MCF 10A (cell line): ENCODE measurements at regions not wholly inside any gene's neighbourhood (a gene's known extent, or its start where the extent isn't known, plus 50 kb on each side); places are given as distances from the start of the nearest gene placed in this dataset.
A peak's percentile ranks its signal among the peaks of the same experiment; 100 is the strongest.

ENCODE experiments used
- BruUV-seq: library from RNA; stranded (reverse); fragments of 400-500 nt; replicated peaks from 2 replicates; lab custom pipeline; 2021; lab: Mats Ljungman, UMichigan
- CTCF ChIA-PET: fragments of 300-600 bp; sonication (Branson Sonifier 250); formaldehyde crosslinking; extraction: SDS; loops from one replicate; lab custom pipeline; 2021; ENCODE audit warnings: antibody characterized with exemption, inconsistent platforms; lab: Yijun Ruan, JAX
- POLR2A ChIA-PET: fragments of 300-600, 350-650 bp; sonication (Branson Sonifier 250); formaldehyde crosslinking; extraction: SDS; loops from one replicate; lab custom pipeline; 2020; ENCODE audit warnings: antibody characterized with exemption, inconsistent platforms; lab: Yijun Ruan, JAX
- DNase-seq: peaks from one replicate; pipeline ENCODE4 v3.0.0-alpha.2; 2018; ENCODE audit not compliant: unreplicated experiment
- H3K27ac Mint-ChIP-seq: one replicate; pipeline ENCODE4 v1.8.0; 2022; ENCODE audit warnings: mild to moderate bottlenecking, low read depth, mixed read lengths; ENCODE audit not compliant: unreplicated experiment
- H3K27me3 Mint-ChIP-seq: one replicate; pipeline ENCODE4 v1.8.0; 2022; ENCODE audit warnings: mixed read lengths; ENCODE audit not compliant: insufficient read depth, unreplicated experiment
- H3K36me3 Mint-ChIP-seq: one replicate; pipeline ENCODE4 v1.8.0; 2022; ENCODE audit warnings: mild to moderate bottlenecking, moderate library complexity, mixed read lengths; ENCODE audit not compliant: insufficient read depth, unreplicated experiment
- H3K4me1 Mint-ChIP-seq: one replicate; pipeline ENCODE4 v1.8.0; 2022; ENCODE audit warnings: mixed read lengths; ENCODE audit not compliant: insufficient read depth, unreplicated experiment
- H3K4me3 Mint-ChIP-seq: one replicate; pipeline ENCODE4 v1.8.0; 2022; ENCODE audit warnings: mild to moderate bottlenecking, moderate library complexity, mixed read lengths; ENCODE audit not compliant: unreplicated experiment
- H3K9me3 Mint-ChIP-seq: one replicate; pipeline ENCODE4 v1.8.0; 2022; ENCODE audit warnings: mixed read lengths; ENCODE audit not compliant: unreplicated experiment
- intact Hi-C: fragments of 100-400 bp; cut with micrococcal nuclease; formaldehyde crosslinking; loops from 2 replicates; pipeline ENCODE4 v1.14.1; 2022
- TF ChIP-seq, protein P1 (sequence below): fragments of 200-600 bp; IDR thresholded peaks from one replicate; pipeline ENCODE4 v1.8.0; 2022; ENCODE audit warnings: antibody characterized with exemption, mild to moderate bottlenecking; ENCODE audit not compliant: unreplicated experiment

- no peak overlapping the region for H3K4me3 Mint-ChIP-seq
- H3K4me1 Mint-ChIP-seq = no peaks in the 10 kb centered on the region
Observed at GRCh38 chr5:92429646-92430045, 1046.5 kb upstream of the ARRDC3 start.

DNA sequence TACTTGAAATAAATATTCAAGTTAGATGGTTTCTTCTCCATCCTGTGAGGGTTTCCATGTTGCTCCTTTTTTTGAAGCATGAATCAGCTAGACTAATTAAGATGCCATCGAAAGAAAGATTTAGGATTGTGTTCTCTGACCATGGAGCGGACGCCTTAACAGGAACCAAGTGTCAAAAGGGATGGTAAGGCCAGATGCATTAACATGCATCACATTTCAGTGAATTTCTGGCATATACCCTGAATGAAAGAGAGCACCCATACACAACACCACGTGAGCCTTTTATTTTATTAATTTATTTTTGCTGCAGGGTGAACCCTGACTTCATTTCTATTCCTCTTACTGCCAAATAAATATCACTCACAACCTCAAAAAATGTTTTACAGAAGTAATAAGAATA, 1045.3 kb upstream of the ARRDC3 start:
- no peak overlapping the region for H3K4me3 Mint-ChIP-seq
- POLR2A ChIA-PET = no interaction called here
- TF ChIP-seq, protein P1, sequence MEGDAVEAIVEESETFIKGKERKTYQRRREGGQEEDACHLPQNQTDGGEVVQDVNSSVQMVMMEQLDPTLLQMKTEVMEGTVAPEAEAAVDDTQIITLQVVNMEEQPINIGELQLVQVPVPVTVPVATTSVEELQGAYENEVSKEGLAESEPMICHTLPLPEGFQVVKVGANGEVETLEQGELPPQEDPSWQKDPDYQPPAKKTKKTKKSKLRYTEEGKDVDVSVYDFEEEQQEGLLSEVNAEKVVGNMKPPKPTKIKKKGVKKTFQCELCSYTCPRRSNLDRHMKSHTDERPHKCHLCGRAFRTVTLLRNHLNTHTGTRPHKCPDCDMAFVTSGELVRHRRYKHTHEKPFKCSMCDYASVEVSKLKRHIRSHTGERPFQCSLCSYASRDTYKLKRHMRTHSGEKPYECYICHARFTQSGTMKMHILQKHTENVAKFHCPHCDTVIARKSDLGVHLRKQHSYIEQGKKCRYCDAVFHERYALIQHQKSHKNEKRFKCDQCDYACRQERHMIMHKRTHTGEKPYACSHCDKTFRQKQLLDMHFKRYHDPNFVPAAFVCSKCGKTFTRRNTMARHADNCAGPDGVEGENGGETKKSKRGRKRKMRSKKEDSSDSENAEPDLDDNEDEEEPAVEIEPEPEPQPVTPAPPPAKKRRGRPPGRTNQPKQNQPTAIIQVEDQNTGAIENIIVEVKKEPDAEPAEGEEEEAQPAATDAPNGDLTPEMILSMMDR = no peak
- CTCF ChIA-PET = interaction anchor here (1.0 kb wide), 1 partner anchor 19 kb away, joined by 3 read pairs; no protein-coding TSS in a partner anchor
- H3K27ac Mint-ChIP-seq = no peak overlapping the region
- DNase-seq = no peak
- H3K36me3 Mint-ChIP-seq = no peaks in the 10 kb centered on the region
- intact Hi-C loops = no loop called here
- BruUV-seq = no TSS peak
- H3K27me3 Mint-ChIP-seq = no peaks in the 10 kb centered on the region
- H3K9me3 Mint-ChIP-seq = no peaks in the 10 kb centered on the region
- H3K4me1 Mint-ChIP-seq = no peaks in the 10 kb centered on the region

More at GRCh38 chr5:92429646-92430045, 1046.5 kb upstream of the ARRDC3 start:
- ChIA-PET POLR2A (no interaction called here), CTCF (no interaction called here)
- TF ChIP-seq, protein P1 = no peak
- DNase-seq = no peak
- H3K27ac Mint-ChIP-seq = no peak overlapping the region
- no TSS peak for BruUV-seq
- no peaks in the 10 kb centered on the region for H3K36me3 Mint-ChIP-seq
- H3K9me3 Mint-ChIP-seq = no peaks in the 10 kb centered on the region
- intact Hi-C loops = no loop called here
- H3K27me3 Mint-ChIP-seq = no peaks in the 10 kb centered on the region

DNA sequence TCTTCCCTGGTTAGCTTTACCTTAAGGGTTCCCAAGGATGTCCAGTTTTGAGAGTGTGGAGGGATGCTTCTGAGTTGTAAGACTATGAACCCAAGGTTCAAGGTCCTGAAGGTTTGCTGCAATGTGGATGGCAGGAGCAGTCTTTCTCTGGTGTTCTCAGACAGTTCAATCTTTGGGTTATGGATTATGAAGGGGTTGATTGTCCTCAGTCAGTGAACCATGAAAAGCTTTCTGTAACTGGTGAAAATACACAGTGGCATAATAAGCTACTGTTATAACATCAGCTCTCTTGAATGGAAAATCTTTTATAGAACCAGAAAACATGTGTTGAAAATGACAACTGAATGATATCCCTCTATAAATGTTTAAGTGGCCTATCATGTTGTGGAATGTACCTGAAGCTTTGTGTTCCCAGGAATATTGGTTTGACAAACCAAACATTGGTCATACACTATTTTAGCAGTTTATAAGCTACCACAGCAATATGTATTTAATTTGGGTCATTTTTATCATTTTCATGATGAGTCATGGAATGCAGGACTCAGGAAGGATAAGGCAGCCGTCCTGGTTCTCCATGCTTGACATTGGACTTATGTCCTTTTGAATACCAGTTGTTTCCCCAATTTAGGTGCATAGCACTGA, 1041.8 kb upstream of the ARRDC3 start:
- ChIA-PET CTCF (no interaction called here), POLR2A (no interaction called here)
- H3K4me3 Mint-ChIP-seq = no peak overlapping the region
- TF ChIP-seq, protein P1 = no peak
- no peak overlapping the region for H3K27ac Mint-ChIP-seq
- BruUV-seq = no TSS peak
- DNase-seq = no peak
- no peaks in the 10 kb centered on the region for H3K27me3 Mint-ChIP-seq
- H3K4me1 Mint-ChIP-seq = no peaks in the 10 kb centered on the region
- H3K9me3 Mint-ChIP-seq = peaks cover 11% of the 10 kb centered on the region
- no peaks in the 10 kb centered on the region for H3K36me3 Mint-ChIP-seq
- intact Hi-C loops = no loop called here

- peak; percentile 30 for DNase-seq
- no peaks in the 10 kb centered on the region for H3K27me3 Mint-ChIP-seq
- peaks cover 11% of the 10 kb centered on the region for H3K9me3 Mint-ChIP-seq
- H3K27ac Mint-ChIP-seq = no peak overlapping the region
- TF ChIP-seq, protein P1 = no peak
- intact Hi-C loops = no loop called here
- ChIA-PET CTCF (no interaction called here), POLR2A (no interaction called here)
- no peak overlapping the region for H3K4me3 Mint-ChIP-seq
- BruUV-seq = no TSS peak
- no peaks in the 10 kb centered on the region for H3K36me3 Mint-ChIP-seq
- H3K4me1 Mint-ChIP-seq = no peaks in the 10 kb centered on the region
Observed at GRCh38 chr5:92421942-92422341, 1038.8 kb upstream of the ARRDC3 start.
